ENCODE measurements at regions not wholly inside any gene's neighbourhood (a gene's known extent, or its start where the extent isn't known, plus 50 kb on each side); places are given as distances from the start of the nearest gene placed in this dataset.

DNA sequence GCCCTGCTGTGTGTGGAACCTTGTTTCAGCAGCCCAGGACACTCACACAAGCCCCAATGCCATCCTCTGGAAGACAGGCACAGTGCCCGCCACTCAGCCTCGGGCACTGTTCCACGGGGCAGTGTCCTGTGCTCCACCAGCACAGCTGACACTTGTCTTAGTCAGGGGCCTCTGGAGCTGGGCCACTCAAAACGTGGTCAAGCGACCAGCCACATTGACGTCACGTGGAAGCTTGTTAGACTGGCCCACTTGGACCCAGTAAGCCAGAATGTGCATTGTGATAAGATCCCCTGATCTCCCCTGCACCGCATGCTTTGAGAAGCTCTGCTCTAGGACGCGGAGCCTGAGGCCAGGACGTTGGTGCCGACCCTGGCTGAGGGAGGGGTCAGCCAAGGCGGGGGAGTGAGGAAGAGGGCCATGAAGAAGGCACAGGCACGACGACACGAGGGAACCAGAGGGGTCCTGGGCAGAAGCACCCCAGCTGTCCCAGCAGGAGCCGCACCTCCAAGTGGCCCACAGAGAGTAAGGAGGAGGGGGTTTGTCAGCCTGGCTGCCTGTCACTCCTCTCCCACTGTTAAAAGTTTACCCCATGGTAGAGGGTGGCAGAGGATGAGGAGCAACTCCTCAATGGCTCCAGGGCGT is 64.6 kb downstream of the LINC01488 start:
- DNase-seq (ENCODE audit: low read depth in 2 of 2), result no peak

DNA sequence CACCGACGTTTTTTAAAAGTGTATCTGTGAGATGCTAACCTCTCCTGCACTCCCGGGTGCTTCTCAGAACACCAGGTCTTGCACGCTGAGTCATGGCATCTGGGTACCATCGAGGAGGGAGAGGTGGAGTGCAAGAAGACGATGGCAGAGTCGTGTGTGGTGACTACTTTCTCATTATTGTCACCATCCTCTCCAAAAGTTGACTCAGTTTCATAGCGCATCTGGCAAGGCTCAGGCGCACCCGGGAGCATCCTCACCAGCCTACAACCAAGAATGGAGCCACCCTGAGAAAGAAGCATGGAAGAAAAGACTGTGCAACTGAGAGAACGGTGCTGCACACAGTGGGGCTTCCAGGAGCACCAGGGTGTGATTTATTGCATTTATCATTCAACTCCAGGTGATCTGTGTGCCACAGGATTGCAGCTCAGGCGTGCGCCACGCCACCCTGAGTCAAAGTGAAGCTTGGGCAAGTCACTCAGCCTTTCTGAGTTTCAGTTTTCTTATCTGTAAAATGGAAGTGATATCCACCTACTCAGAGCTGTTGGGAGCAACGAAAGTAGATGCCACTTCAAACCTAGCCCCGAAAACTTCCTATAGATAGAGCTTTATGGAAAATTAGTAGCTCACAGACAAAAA is 65.4 kb downstream of the LINC01488 start:
- peak in 1 of 2 donors; percentile 51 for DNase-seq (ENCODE audit: low read depth in 2 of 2)

DNA sequence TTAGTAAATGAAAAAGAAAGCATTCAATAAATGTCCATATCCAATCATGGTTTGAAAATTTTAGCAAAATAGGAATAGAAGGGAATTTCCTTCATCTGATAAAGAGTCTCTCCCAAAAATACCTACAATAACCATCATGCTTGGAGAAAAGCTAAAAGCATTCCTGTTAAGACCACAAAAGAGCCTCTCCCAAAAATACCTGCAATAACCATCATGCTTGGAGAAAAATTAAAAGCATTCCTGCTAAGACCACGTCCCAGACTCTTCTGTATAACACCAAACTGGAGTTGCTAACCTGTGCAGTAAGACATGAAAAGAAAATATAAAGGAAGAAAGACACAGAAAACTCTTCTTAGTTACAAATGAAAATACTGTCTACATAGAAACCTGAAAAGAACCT is 69.4 kb downstream of the LINC01488 start:
- DNase-seq (ENCODE audit: low read depth in 2 of 2), result no peak

DNA sequence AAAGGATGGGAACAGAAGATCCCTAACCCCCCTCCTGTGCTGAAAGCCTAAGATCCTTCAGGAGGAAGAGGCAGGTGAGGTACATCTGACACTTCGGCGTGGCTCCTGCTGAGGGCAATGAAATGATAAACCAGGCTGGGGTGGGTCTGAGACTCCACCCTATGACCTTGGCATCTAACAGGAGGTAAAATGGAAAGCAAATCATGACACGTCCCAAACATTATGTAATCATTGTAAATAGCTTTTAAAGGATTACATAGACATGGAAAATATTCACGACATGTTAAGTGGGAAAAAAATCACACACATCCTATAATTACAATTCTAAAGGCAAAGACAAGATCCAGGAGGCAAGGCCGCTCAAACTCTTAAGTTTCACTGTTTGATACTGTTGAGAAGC is 70.5 kb downstream of the LINC01488 start:
- DNase-seq (ENCODE audit: low read depth in 2 of 2), result no peak

DNA sequence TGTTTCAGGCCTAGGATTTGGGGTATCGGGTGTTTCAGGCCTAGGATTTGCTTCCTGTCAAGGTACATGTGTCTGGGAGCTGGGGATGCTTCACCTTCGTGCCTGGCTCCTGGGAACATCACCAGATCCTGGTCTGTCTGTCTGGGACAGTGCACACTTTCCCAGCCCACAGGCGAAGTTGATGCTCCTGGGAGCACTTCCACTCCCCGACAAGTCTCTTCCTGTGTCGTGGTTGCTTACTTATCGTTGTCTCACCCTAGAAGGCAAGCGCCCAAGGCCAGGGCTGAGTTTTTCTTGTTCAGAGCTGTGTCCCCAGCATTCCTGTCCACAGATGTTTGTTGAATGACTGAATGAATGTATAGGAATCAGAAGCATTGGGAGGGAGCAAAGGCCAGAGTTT is 71.5 kb downstream of the LINC01488 start:
- no peak for DNase-seq (ENCODE audit: low read depth in 2 of 2)

DNA sequence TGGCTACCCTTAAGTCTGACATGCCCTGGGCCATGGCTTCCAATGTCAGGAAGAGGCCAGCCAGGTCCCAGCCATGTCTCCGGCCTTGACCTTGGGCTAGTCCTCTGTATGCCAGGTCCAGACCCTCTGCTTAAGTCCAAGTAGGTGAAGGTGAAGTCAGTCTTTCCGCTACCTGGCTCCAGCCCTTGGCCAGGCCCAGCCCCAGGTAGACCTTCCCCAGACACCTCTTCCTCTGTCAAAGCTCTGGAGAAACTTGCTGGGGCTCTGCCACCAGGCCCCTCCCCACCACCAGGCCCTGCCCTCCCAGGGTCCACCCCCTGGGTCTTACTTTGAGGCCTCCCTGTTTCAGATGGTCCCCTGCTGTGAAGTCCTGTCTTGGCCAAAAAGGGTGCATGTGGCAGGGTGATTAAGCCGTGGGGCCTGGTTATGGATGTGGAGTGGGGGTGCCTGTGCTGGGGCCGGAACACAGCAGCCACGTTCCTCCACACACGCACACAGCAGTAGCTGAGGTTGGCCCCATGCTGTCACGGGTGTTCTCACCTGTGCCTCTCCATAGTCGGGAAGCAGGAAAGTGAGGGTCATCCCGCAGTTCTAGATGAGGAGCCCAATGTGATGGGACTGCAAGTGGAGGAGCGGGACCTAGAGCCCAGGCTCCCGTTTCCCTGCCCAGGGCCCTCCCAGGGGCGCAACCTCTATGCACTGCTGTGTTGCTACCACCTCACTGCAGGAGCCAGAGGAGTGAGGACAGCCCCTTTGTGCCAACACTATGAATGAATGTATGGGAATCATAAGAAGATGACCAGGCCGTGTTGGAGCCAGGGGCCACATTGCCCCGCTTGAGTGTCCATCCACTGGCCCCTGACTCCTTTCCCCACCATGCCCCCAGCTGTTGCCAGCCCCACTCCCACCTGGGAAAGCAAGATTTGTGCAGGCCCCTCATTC is 72.2 kb downstream of the LINC01488 start:
- no peak for DNase-seq (ENCODE audit: low read depth in 2 of 2)

DNA sequence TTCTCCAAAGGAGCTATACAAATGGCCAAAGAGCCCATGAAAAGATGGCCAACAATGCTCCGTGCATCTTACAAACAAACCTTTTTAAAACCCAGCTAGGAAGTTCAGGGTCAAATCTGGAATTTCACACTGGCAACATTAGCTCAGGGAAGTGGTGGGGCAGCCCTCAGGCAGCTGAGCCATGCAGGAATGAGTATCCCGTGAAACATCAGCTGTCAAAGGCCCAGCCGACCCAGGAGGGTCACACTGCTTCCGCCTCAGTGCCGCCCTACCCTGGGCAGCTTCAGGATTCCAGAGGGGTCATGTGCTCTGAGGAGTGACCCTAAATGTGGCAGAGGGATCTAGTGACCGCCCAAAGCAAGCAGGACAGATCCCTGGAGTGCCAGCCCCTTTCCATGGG is 73.4 kb downstream of the LINC01488 start:
- DNase-seq (ENCODE audit: low read depth in 2 of 2), result no peak

DNA sequence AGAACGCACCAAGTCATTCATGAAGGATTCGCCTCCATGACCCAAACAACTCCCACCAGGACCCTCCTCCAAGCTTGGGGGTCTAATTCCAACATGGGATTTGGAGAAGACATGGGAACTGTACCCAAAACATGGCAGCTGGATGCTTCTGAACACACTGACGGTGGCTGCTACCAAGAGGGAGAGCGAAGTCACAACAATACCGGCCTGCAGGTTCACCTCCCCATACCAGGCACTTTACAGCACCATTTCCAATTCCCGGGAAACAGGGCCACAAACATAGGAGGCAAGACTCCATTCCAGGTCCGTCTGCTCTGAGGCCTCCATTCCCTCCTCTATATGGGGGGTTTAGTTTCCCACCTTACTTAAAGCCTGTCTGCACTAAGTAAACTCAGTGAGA is 75.8 kb downstream of the LINC01488 start:
- DNase-seq (ENCODE audit: low read depth in 2 of 2), result no peak

DNA sequence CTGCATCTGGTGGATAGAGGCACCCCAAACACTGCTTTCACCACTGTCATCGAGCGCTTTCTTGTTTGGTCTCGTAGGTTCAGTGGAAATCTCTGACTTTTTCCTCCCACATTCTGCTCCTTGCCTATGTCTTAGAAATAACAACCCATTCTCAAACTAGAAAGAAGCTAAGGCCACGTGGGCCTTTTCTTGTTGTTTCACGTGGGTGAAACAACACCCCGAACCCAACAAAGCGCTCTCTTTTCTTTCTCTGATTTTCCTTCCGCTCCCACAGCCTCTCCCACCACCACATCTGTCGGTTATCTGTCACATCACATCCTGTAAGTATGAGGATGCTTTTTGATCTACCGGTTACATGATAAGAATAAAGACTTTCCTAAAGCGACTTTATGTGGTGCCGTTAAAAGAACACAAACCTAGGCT is 77.1 kb downstream of the LINC01488 start:
- DNase-seq (ENCODE audit: low read depth in 2 of 2), result peak; percentile 8 to 30

DNA sequence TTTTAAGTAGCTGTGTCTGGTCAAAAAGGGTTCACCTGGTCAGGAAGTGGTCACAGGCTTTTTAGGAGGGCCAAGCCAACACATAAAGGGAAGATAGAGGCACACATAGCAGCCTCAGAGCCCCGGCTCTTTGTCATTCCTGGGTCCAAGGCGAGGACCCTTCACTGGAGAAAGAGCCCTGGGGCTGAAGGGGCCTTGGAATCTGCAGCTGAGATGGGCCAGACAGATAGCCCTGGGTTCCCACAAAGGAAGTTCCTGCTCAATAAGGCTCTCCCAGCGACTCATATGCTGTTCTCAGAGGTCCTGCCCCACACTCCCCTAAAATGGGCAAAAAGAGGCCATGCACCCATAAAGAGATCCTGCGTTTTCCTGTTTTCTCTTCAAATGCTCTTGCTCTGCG is 77.7 kb downstream of the LINC01488 start:
- no peak for DNase-seq (ENCODE audit: low read depth in 2 of 2)

DNA sequence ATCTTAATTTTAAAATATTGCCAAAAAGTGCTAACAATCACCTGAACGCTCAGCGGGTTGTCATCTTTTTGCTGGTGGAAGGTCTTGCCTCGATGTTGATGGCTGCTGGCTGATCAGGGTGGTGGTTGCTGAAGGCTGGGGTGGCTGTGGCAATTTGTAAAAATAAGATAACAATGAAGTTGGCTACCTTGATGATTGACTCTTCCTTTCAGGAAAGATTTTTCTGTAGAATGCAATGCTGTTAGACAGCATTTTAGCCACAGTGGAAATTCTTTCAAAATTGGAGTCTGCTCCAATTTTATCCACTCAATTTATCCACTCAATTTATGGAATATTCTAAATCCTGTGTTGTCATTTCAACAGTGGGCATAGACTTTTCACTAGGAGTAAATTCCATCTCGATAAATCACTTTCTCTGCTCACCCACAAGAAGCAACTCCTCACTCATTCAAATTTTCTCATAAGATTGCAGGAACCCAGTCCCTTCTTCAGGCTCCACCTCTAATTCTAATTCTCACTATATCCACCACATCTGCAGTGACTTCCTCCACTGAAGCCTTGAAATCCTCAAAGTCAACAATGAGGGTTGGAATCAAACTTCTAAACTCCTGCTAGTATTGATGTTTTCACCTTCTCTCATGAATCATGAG is 78.8 kb downstream of the LINC01488 start:
- no peak for DNase-seq (ENCODE audit: low read depth in 2 of 2)

DNA sequence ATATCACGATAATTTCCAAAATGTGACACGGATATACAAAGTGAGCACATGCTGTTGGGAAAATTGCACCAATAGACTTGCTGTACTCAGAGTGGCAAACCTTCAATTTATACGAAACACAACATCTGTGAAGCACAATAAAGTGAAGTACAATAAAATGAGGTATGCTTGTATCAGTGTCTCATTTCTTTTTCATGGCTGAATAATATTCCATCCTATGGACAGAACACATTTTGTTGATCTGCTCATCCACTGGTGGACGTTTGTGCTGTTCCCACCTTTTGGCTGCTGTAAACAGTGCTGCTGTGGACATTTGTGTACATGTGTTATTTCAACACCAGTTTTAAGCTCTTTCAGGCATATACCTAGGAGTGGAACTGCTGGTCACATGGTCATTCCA is 78.7 kb upstream of the CCND1 start:
- no peak for DNase-seq (ENCODE audit: low read depth in 2 of 2)

DNA sequence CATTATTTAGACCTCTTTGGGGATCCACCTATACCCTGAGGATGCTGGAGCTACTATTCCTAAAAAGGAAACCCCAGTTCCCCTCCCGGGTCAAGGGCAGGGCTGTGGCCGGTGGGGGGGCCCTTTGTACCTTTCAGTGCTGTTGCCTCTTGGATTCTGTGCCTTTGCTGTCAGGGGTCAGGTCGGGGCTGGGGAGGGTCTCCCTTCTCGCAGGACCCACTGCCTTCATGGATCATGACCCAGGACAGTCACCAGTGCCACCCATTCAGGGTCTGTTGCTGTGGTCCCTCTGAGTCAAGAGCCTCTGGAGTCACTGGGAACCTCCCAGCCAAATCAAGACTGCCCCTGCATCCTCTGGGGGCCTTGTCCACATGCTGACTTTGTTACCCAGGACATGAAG is 78.1 kb upstream of the CCND1 start:
- DNase-seq (ENCODE audit: low read depth in 2 of 2), result no peak

DNA sequence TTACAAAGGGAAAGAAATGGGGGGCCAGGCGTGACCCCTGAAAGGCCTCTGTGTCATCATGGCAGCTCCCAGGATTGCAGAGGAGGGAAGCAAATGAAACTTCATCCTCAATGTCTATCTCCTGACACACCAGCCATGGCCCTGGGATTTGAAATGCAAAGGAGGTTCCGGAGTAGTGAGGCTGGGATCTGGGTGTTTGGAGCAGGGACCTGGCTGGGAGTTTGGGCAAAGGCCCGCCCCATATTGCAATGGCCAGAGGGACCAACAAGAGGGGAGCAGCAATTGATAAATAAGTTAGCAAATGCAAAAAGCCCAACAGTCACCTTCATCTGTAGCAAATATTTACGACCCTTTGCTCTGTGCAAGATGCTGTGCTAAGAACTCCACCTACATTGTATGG is 77.7 kb upstream of the CCND1 start:
- DNase-seq (ENCODE audit: low read depth in 2 of 2), result no peak

DNA sequence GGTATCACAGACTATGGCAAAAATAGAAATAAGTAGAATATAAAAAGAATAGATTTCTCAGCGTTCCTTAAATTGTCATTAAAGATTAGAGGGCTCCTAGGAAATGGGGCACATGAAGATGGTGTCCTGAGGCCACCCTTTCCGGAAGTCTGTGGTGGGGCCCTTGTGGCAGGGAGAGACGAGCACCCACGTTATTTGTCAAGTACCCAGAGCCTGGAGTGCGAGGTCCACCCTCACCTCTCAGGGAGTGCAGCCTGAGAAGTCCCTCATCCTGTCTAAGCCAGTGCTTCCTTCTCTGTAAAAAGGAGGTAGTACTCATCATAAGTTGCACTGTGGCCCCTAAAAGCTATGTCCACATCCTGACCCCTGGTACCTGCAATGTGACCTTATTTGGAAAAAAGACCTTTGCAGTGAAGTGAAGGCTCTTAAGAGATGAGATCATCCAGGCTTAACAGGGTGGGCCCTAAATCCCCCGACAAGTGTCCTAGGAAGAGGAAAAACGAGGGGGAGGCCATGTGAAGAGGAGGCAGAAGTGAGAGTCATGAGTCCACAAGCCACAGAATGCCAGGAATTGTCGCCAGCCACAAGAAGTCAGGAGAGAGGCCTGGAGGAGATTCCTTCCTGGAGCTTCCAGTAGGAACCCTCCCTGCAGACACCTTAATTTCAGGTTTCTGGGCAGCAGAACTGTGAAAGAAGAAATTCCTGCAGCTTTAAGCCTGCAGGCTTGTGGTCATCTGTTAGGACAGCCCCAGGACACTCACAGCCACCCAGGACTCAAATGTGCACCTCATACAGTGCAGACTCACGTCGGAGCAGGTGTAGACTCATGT is 76.8 kb upstream of the CCND1 start:
- no peak for DNase-seq (ENCODE audit: low read depth in 2 of 2)

DNA sequence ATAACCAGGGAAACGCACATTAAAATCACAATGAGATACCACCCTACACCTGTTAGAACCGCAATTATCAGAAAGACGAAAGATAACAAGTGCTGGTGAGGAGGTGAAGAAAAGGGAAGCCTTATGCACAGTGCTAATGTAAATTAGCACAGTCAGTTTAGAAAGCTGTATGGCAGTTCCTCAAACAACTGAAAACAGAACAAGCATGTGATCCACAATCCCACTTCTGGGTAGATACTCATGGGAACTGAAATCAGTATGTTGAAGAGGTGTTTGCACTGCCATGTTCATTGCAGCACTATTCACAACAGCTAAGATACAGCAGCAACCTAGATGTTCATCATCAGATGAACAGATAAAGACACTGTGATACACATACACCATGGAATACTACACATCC is 75.0 kb upstream of the CCND1 start:
- no peak for DNase-seq (ENCODE audit: low read depth in 2 of 2)

DNA sequence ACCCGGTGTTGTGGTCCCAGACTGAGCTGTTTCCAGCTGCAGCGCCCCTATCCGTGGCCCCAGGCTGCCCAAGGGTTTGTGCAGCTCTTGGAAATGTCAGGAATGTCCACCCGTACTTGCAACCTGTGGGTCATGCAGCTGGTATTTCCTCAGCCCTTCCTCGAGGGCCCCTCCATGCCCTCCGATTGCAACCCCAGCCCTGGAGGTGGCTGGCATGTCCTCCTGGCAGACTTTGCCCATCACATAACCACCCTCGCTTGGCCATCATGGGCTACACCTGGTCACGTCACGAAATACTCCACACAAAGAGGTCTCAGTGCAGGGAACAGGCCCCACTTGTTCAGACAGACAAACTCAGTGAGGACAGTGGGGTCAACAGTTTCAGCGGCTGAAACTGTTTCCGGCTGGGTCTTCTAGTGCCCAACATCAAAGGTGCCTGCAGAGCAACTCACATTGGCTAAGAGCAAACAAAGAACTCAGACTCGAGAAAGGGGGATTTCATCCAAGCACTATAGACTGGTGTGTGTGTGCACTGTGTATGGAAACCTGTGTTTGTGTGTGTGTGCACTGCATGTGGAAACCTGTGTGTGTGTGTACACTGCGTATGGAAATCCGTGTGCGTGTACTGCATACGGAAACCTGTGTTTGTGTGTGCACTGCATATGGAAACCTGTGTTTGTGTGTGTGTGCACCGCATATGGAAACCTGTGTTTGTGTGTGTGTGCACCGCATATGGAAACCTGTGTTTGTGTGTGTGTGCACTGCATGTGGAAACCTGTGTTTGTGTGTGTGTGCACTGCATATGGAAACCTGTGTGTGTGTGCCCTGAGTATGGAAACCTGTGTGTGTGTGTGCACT is 72.8 kb upstream of the CCND1 start:
- DNase-seq (ENCODE audit: low read depth in 2 of 2), result no peak

DNA sequence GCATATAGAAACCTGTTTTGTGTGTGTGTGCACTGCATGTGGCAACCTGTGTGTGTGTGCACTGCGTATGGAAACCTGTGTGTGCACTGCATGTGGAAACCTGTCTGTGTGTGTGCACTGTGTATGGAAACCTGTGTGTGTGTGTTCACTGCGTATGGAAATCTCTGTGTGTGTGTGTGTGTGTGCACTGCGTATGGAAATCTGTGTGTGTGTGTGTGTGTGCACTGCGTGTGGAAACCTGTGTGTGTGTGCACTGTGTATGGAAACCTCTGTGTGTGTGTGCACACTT is 72.2 kb upstream of the CCND1 start:
- DNase-seq (ENCODE audit: low read depth in 2 of 2), result no peak

DNA sequence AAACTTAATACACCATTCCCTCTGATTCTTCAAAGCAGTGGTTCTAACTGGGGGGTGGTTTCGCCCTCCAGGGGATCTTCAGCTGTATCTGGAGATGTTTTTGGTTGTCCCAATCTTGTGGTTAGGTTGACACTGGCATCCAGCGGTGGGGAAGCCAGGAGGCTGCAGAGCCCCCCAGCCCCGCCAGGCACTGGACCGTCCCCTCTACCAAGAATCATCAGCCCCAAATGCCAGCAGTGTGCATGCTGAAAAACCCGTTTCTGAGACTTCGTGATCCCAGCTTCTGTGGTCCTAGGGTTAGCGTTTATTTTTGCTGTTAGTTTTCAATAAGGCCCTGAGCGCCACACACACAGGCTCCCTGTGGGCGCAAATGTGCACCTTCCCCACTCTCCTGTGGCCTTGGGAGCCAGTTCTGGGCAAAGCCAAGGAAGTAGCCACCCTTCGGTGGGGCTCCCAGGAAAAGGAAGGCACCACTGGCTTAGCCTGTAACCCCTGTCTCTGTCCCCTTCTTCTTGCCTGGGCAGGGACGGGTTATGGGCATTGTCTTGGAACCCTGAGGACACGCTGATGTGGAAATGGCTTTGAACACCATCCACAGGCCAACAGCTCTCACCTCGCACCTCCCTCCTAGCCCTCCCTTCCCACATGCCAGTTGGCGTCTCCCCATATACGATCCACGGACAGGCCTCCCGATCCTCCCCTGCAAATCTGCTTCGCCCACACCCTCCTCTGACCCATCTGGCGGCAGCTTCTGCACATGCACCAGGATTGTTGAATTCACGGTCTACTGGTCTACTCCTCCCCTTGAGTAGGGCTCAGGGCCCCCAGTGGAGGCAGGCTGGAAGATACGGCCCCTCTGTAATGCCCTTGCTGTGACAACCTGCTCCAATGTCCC is 71.4 kb upstream of the CCND1 start:
- DNase-seq (ENCODE audit: low read depth in 2 of 2), result no peak
